GM12892 (cell line): ENCODE measurements at regions not wholly inside any gene's neighbourhood (a gene's known extent, or its start where the extent isn't known, plus 50 kb on each side); places are given as distances from the start of the nearest gene placed in this dataset.

Experiments used
- POLR2AphosphoS5 ChIP-seq: IDR thresholded peaks from 2 replicates; pipeline ENCODE4 v1.6.1; 2011; ENCODE audit warnings: low read depth, low read length, control low read depth
- TAF1 ChIP-seq: IDR thresholded peaks from 2 replicates; pipeline ENCODE4 v1.6.1; 2011; ENCODE audit warnings: low read depth, mild to moderate bottlenecking, control low read depth, low read length, borderline replicate concordance

- TF ChIP-seq TAF1, result no peak
- no peak for TF ChIP-seq POLR2AphosphoS5
Measured at GRCh38 chr5:21672360-21672759, 1180.8 kb downstream of the CDH12 start.
